ENCODE measurements at regions not wholly inside any gene's neighbourhood (a gene's known extent, or its start where the extent isn't known, plus 50 kb on each side); places are given as distances from the start of the nearest gene placed in this dataset.
"Not testable (repeated sequence)": the region's sequence is repeated elsewhere in the genome, so short reads cannot be mapped to it uniquely, and the experiment has no call there.

- Mint-ChIP-seq H3K36me3 (no peaks in the 10 kb centered on the region), H3K4me1 (no peaks in the 10 kb centered on the region), H3K4me3 (no peak overlapping the region), H3K9me3 (no peaks in the 10 kb centered on the region), H3K27ac (no peak overlapping the region), H3K27me3 (no peaks in the 10 kb centered on the region)
These were observed 244.1 kb downstream of the MYCN start for GRCh38 chr2:16184341-16184890.

- H3K36me3 Mint-ChIP-seq = no peaks in the 10 kb centered on the region
- H3K9me3 Mint-ChIP-seq = no peaks in the 10 kb centered on the region
- no peak overlapping the region for H3K27ac Mint-ChIP-seq
- no peaks in the 10 kb centered on the region for H3K27me3 Mint-ChIP-seq
- H3K4me3 Mint-ChIP-seq = no peak overlapping the region
- H3K4me1 Mint-ChIP-seq = no peaks in the 10 kb centered on the region
These were observed 243.0 kb downstream of the MYCN start for GRCh38 chr2:16183345-16183744.

- H3K27ac Mint-ChIP-seq = no peak overlapping the region
These were observed 242.5 kb downstream of the MYCN start for GRCh38 chr2:16182841-16183240.

GRCh38 chr2:16182311-16182815 is 242.0 kb downstream of the MYCN start:
- H3K4me3 Mint-ChIP-seq, H3K36me3 Mint-ChIP-seq, H3K4me1 Mint-ChIP-seq, H3K27ac Mint-ChIP-seq, H3K27me3 Mint-ChIP-seq, H3K9me3 Mint-ChIP-seq: not testable (repeated sequence)

More at GRCh38 chr2:16182841-16183240, 242.5 kb downstream of the MYCN start:
- Mint-ChIP-seq H3K4me3 (no peak overlapping the region), H3K27me3 (no peaks in the 10 kb centered on the region), H3K9me3 (no peaks in the 10 kb centered on the region), H3K4me1 (no peaks in the 10 kb centered on the region), H3K36me3 (no peaks in the 10 kb centered on the region)

GRCh38 chr2:16181741-16182090 is 241.4 kb downstream of the MYCN start:
- H3K4me3 Mint-ChIP-seq = no peak overlapping the region
- H3K27me3 Mint-ChIP-seq = no peaks in the 10 kb centered on the region
- H3K27ac Mint-ChIP-seq = no peak overlapping the region
- no peaks in the 10 kb centered on the region for H3K9me3 Mint-ChIP-seq
- no peaks in the 10 kb centered on the region for H3K36me3 Mint-ChIP-seq
- no peaks in the 10 kb centered on the region for H3K4me1 Mint-ChIP-seq

GRCh38 chr2:16181062-16181740 is 240.9 kb downstream of the MYCN start:
- Mint-ChIP-seq H3K9me3 (no peaks in the 10 kb centered on the region), H3K4me3 (no peak overlapping the region), H3K36me3 (no peaks in the 10 kb centered on the region), H3K27ac (no peak overlapping the region), H3K4me1 (no peaks in the 10 kb centered on the region), H3K27me3 (no peaks in the 10 kb centered on the region)

- no peaks in the 10 kb centered on the region for H3K36me3 Mint-ChIP-seq
- no peak overlapping the region for H3K27ac Mint-ChIP-seq
- H3K9me3 Mint-ChIP-seq = no peaks in the 10 kb centered on the region
- no peak overlapping the region for H3K4me3 Mint-ChIP-seq
- H3K4me1 Mint-ChIP-seq = no peaks in the 10 kb centered on the region
- H3K27me3 Mint-ChIP-seq = no peaks in the 10 kb centered on the region
These were observed 240.3 kb downstream of the MYCN start for GRCh38 chr2:16180631-16181030.

GRCh38 chr2:16179701-16180416 is 239.5 kb downstream of the MYCN start:
- no peaks in the 10 kb centered on the region for H3K36me3 Mint-ChIP-seq
- no peak overlapping the region for H3K27ac Mint-ChIP-seq
- no peaks in the 10 kb centered on the region for H3K4me1 Mint-ChIP-seq
- no peak overlapping the region for H3K4me3 Mint-ChIP-seq
- H3K9me3 Mint-ChIP-seq = no peaks in the 10 kb centered on the region
- H3K27me3 Mint-ChIP-seq = no peaks in the 10 kb centered on the region

GRCh38 chr2:16178551-16179130 is 238.3 kb downstream of the MYCN start:
- H3K27me3 Mint-ChIP-seq = no peaks in the 10 kb centered on the region
- H3K36me3 Mint-ChIP-seq = no peaks in the 10 kb centered on the region
- H3K9me3 Mint-ChIP-seq = no peaks in the 10 kb centered on the region
- no peaks in the 10 kb centered on the region for H3K4me1 Mint-ChIP-seq
- no peak overlapping the region for H3K4me3 Mint-ChIP-seq
- H3K27ac Mint-ChIP-seq = no peak overlapping the region

- Mint-ChIP-seq H3K4me3 (no peak overlapping the region), H3K4me1 (no peaks in the 10 kb centered on the region), H3K27me3 (no peaks in the 10 kb centered on the region), H3K36me3 (no peaks in the 10 kb centered on the region), H3K9me3 (no peaks in the 10 kb centered on the region), H3K27ac (no peak overlapping the region)
These were observed 237.4 kb downstream of the MYCN start for GRCh38 chr2:16177671-16178180.

- Mint-ChIP-seq H3K4me1 (no peaks in the 10 kb centered on the region), H3K27me3 (no peaks in the 10 kb centered on the region)
These were observed 236.7 kb downstream of the MYCN start for GRCh38 chr2:16176971-16177480.

GRCh38 chr2:16175247-16175825 is 235.0 kb downstream of the MYCN start:
- Mint-ChIP-seq H3K4me3 (no peak overlapping the region), H3K27ac (no peak overlapping the region), H3K27me3 (no peaks in the 10 kb centered on the region), H3K36me3 (no peaks in the 10 kb centered on the region), H3K9me3 (peaks cover 0 to 2% (median 0%) of the 10 kb centered on the region in 3 donors), H3K4me1 (no peaks in the 10 kb centered on the region)

More at GRCh38 chr2:16176971-16177480, 236.7 kb downstream of the MYCN start:
- Mint-ChIP-seq H3K27ac (no peak overlapping the region), H3K9me3 (no peaks in the 10 kb centered on the region), H3K4me3 (no peak overlapping the region), H3K36me3 (no peaks in the 10 kb centered on the region)

GRCh38 chr2:16174693-16175045 is 234.3 kb downstream of the MYCN start:
- Mint-ChIP-seq H3K4me1 (no peaks in the 10 kb centered on the region), H3K27ac (no peak overlapping the region), H3K27me3 (no peaks in the 10 kb centered on the region), H3K9me3 (peaks cover 0 to 2% (median 0%) of the 10 kb centered on the region in 3 donors), H3K4me3 (no peak overlapping the region), H3K36me3 (no peaks in the 10 kb centered on the region)

- Mint-ChIP-seq H3K27me3 (no peaks in the 10 kb centered on the region), H3K27ac (no peak overlapping the region), H3K36me3 (no peaks in the 10 kb centered on the region), H3K4me3 (no peak overlapping the region), H3K4me1 (no peaks in the 10 kb centered on the region), H3K9me3 (peaks cover 0 to 2% (median 0%) of the 10 kb centered on the region in 3 donors)
These were observed 233.7 kb downstream of the MYCN start for GRCh38 chr2:16173893-16174692.
